HEK293T (cell line): ENCODE measurements at regions not wholly inside any gene's neighbourhood (a gene's known extent, or its start where the extent isn't known, plus 50 kb on each side); places are given as distances from the start of the nearest gene placed in this dataset.

Source experiments
- CTCF ChIA-PET: fragments of 350-600 bp; formaldehyde crosslinking; extraction: SDS; loops from one replicate; lab custom pipeline; 2021; ENCODE audit warnings: antibody characterized with exemption, inconsistent platforms; lab: Yijun Ruan, JAX
- POLR2A ChIA-PET: fragments of 350-600 bp; formaldehyde crosslinking; extraction: SDS; loops from one replicate; lab custom pipeline; 2020; ENCODE audit warnings: antibody characterized with exemption, inconsistent platforms; lab: Yijun Ruan, JAX
- DNase-seq: peaks from one replicate; pipeline ENCODE4 v3.0.0; 2012; ENCODE audit warnings: mixed read lengths; ENCODE audit errors: extremely low spot score
- ARNT ChIP-seq: fragments of 450-650 bp; IDR thresholded peaks from 2 replicates; pipeline ENCODE4 v1.6.1; 2017; ENCODE audit warnings: mild to moderate bottlenecking
- BHLHE40 ChIP-seq: fragments of 450-650 bp; IDR thresholded peaks from 2 replicates; pipeline ENCODE4 v1.6.1; 2016; ENCODE audit warnings: mild to moderate bottlenecking, moderate library complexity, borderline replicate concordance
- CTBP1 ChIP-seq: fragments of 450-650 bp; IDR thresholded peaks from 2 replicates; pipeline ENCODE4 v1.6.1; 2016; ENCODE audit warnings: borderline replicate concordance
- ELF4 ChIP-seq: fragments of 450-650 bp; IDR thresholded peaks from 2 replicates; pipeline ENCODE4 v1.6.1; 2017; ENCODE audit warnings: antibody characterized with exemption
- FOXA1 ChIP-seq: fragments of 450-650 bp; IDR thresholded peaks from 2 replicates; pipeline ENCODE4 v1.6.1; 2016; ENCODE audit warnings: mild to moderate bottlenecking
- FOXK2 ChIP-seq: fragments of 450-650 bp; IDR thresholded peaks from 2 replicates; pipeline ENCODE4 v1.6.1; 2016; ENCODE audit warnings: mild to moderate bottlenecking
- FOXM1 ChIP-seq: fragments of 450-650 bp; IDR thresholded peaks from 2 replicates; pipeline ENCODE4 v1.6.1; 2017; ENCODE audit warnings: mild to moderate bottlenecking, borderline replicate concordance
- HDGF ChIP-seq: fragments of 450-650 bp; IDR thresholded peaks from 2 replicates; pipeline ENCODE4 v1.6.1; 2017; ENCODE audit warnings: antibody characterized with exemption, borderline replicate concordance
- L3MBTL2 ChIP-seq: fragments of 450-650 bp; conservative IDR thresholded peaks from 2 replicates; pipeline ENCODE4 v1.6.1; 2016; ENCODE audit warnings: mild to moderate bottlenecking
- LEF1 ChIP-seq: fragments of 450-650 bp; IDR thresholded peaks from 2 replicates; pipeline ENCODE4 v1.6.1; 2017; ENCODE audit warnings: mild to moderate bottlenecking, borderline replicate concordance
- NFRKB ChIP-seq: fragments of 450-650 bp; IDR thresholded peaks from 2 replicates; pipeline ENCODE4 v1.6.1; 2016; ENCODE audit warnings: mild to moderate bottlenecking, moderate library complexity
- SP1 ChIP-seq: fragments of 450-650 bp; IDR thresholded peaks from 2 replicates; pipeline ENCODE4 v1.6.1; 2017
- SUZ12 ChIP-seq: fragments of 450-650 bp; IDR thresholded peaks from 2 replicates; pipeline ENCODE4 v1.6.1; 2016; ENCODE audit warnings: mild to moderate bottlenecking
- TARDBP ChIP-seq: fragments of 450-650 bp; IDR thresholded peaks from 2 replicates; pipeline ENCODE4 v1.6.1; 2016
- ZNF384 ChIP-seq: fragments of 450-650 bp; IDR thresholded peaks from 2 replicates; pipeline ENCODE4 v1.6.1; 2016
- TF ChIP-seq, protein P1 (sequence below): fragments of 450-650 bp; IDR thresholded peaks from 2 replicates; pipeline ENCODE4 v1.6.1; 2016

DNA sequence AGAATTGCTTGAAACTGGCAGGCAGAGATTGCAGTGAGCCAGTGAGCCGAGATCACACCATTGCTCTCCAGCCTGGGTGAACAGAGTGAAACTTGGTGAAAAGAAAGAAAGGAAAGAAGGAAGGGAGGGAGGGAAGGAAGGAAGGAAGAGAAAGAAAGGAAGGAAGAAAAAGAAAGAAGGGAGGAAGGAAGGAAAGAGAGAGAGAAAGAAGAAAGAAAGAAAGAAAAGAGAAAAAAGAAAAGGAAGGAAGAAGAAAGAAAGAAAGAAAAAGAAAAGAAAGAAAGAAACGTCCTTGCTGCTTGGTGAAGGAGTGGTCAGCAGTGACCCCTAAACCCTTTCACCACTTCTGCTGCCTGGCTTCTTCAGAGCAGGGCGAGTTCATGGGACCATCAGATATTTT is 147.1 kb upstream of the MYO3A start:
- DNase-seq, result no peak
- TF ChIP-seq, protein P1, sequence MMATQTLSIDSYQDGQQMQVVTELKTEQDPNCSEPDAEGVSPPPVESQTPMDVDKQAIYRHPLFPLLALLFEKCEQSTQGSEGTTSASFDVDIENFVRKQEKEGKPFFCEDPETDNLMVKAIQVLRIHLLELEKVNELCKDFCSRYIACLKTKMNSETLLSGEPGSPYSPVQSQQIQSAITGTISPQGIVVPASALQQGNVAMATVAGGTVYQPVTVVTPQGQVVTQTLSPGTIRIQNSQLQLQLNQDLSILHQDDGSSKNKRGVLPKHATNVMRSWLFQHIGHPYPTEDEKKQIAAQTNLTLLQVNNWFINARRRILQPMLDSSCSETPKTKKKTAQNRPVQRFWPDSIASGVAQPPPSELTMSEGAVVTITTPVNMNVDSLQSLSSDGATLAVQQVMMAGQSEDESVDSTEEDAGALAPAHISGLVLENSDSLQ, result no peak
- TF ChIP-seq FOXA1, result no peak
- POLR2A ChIA-PET, result no interaction called here
- CTCF ChIA-PET, result no interaction called here

DNA sequence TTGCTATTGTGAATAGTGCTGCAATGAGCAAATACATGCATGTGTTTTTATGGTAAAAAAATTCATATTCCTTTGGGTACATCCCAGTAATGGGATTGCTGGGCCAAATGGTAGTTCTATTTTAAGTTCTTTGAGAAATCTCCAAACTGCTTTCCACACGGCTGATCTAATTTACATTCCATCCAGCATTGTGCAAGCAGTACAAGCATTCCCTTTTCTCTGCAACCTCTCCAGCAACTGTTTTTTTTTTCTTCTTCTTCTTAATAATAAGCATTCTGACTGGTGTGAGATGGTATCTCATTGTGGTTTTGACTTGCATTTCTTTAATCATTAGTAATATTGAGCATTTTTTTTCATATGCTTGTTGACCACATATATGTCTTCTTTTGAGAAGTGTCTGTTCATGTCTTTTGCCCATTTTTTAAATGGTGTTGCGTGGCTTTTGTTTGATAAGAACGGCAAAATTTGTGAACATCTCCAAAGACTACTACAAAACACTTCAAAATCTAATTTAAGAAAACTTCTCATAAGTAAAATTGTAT is 136.1 kb upstream of the MYO3A start:
- CTCF ChIA-PET, result no interaction called here
- TF ChIP-seq TARDBP (no peak), SUZ12 (no peak), L3MBTL2 (no peak), ZNF384 (no peak), HDGF (no peak), SP1 (no peak), CTBP1 (no peak), LEF1 (no peak), BHLHE40 (no peak), ARNT (no peak), ELF4 (no peak), FOXM1 (no peak), FOXA1 (no peak), NFRKB (no peak), FOXK2 (no peak)
- TF ChIP-seq, protein P1, result no peak
- POLR2A ChIA-PET, result no interaction called here
- no peak for DNase-seq

DNA sequence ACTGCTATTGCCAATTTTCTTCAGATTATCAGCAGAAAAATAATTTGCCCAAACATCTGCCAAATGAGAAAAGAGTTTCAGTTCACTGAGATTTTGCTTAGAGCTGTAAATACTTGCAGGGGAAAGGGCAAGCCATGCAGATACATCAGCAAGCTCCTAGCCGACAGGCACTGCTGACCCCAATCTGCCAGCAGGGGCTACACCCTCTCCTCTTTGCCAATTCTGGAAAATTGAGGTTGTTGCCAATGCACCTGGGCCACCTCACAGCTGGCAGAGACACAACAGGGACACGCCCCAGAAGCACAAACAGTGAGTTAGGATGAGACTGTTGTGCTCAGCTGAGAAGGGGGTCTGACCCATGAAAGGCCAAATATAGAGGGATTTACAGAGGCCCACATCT is 129.5 kb upstream of the MYO3A start:
- TF ChIP-seq L3MBTL2 (no peak), FOXA1 (no peak), FOXK2 (no peak), ZNF384 (no peak), NFRKB (no peak), ARNT (no peak), HDGF (no peak), ELF4 (no peak), SP1 (no peak), TARDBP (no peak), FOXM1 (no peak), SUZ12 (no peak), LEF1 (no peak), CTBP1 (no peak), BHLHE40 (no peak)
- TF ChIP-seq, protein P1, result no peak
- DNase-seq, result no peak
- CTCF ChIA-PET, result no interaction called here
- POLR2A ChIA-PET, result no interaction called here

DNA sequence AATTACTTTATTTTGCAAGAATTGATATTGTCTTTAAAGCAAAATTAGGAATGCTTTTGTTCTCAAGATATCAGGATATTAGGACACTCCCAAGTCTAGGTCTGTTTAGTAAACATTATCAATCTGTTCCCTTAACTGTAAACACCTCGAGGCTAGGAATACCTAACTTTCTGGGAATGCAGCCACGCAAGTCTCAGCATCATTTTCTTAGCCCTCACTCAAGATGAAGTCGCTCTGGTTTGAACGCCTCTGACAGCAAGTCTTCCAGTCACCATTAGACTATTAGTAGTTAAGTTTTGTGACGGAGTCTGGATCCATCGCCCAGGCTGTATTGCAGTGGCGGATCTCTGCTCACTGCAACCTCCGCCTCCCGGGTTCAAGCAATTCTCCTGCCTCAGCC is 128.0 kb upstream of the MYO3A start:
- DNase-seq, result no peak
- TF ChIP-seq LEF1 (no peak), BHLHE40 (no peak), NFRKB (no peak), ARNT (no peak), ELF4 (no peak), SUZ12 (no peak), CTBP1 (no peak), ZNF384 (no peak), FOXK2 (no peak), SP1 (no peak), HDGF (no peak), L3MBTL2 (no peak), FOXA1 (no peak), FOXM1 (no peak)
- TF ChIP-seq, protein P1, result no peak
- ChIA-PET CTCF (no interaction called here), POLR2A (no interaction called here)

DNA sequence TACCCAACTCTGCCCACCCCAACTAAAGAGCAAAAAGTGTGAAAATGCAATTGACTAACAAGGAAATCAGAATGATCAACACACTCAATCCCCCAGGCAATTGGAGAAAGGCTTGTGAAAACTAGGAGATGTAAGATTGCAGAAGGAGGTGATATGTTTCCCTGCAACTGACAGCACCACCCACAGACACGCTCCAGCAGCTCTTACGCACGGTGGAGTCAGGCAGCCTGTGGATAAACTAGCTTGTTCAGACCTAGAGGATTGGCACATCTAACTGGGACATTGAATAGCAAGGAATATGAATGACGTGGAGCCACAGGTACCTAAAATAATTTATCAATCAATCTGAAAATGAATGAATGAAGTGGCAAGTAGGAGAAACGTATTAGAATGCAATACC is 125.7 kb upstream of the MYO3A start:
- no peak for DNase-seq
- ChIA-PET CTCF (no interaction called here), POLR2A (no interaction called here)
- no peak for TF ChIP-seq SUZ12
- TF ChIP-seq ELF4, result no peak
- TF ChIP-seq LEF1, result no peak
- TF ChIP-seq TARDBP, result no peak
- no peak for TF ChIP-seq NFRKB
- no peak for TF ChIP-seq ARNT
- TF ChIP-seq FOXM1, result no peak
- no peak for TF ChIP-seq SP1

DNA sequence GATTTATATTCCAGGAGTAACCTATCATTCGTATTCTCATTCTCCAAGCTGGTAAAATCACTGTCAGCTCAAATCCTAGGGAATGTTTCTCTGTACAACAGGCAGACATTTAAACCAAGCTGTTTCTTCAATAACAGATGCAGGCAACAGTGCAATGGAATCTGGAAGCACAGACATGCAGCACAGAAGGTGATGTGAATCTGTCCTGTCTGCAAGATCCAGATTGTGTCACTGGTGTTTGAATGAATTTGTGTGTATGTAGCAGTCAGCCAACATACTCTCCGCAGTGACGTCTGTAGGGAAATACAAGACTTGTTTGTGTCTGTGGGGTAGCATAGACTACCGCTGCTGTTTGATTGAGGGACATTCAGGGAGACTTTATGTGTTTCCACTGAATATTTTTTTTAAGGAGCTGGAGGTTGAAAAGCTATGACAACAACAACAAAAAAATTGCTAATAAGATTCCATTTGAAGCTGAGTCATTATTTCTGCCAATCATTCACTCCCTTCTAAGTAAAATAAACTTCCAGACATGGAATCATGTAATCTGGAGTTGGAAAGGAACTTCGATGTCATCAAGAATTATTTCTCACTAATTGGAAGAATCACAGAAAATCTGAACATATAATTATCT is 122.9 kb upstream of the MYO3A start:
- CTCF ChIA-PET, result no interaction called here

More for the DNA sequence above, 122.9 kb upstream of the MYO3A start:
- TF ChIP-seq ZNF384, result no peak
- no peak for TF ChIP-seq CTBP1
- TF ChIP-seq FOXK2, result no peak
- no peak for TF ChIP-seq L3MBTL2
- TF ChIP-seq ELF4, result no peak
- TF ChIP-seq LEF1, result no peak
- TF ChIP-seq SUZ12, result no peak
- TF ChIP-seq TARDBP, result no peak
- no peak for TF ChIP-seq BHLHE40
- TF ChIP-seq NFRKB, result no peak
- POLR2A ChIA-PET, result no interaction called here
- DNase-seq, result no peak
